Neural progenitor cell (in vitro differentiated cells): ENCODE measurements at regions not wholly inside any gene's neighbourhood (a gene's known extent, or its start where the extent isn't known, plus 50 kb on each side); places are given as distances from the start of the nearest gene placed in this dataset.

Source experiments
- DNase-seq: peaks from one replicate; pipeline ENCODE4 v3.0.0-alpha.2; 2016; ENCODE audit warnings: low spot score
- H2AFZ ChIP-seq: fragments of 200-600 bp; sonication (generic); replicated peaks from 2 replicates; pipeline ENCODE4 v1.6.1; 2016; ENCODE audit warnings: antibody characterized with exemption
- H3F3A ChIP-seq: fragments of 200-600 bp; sonication (generic); 2 replicates; pipeline ENCODE4 v1.6.1; 2016; ENCODE audit warnings: antibody characterized with exemption, low read depth
- H3K27ac ChIP-seq: fragments of 200-600 bp; sonication (generic); 2 replicates; pipeline ENCODE4 v1.5.1; 2016; ENCODE audit warnings: mild to moderate bottlenecking
- H3K27me3 ChIP-seq: fragments of 200-600 bp; sonication (generic); 2 replicates; pipeline ENCODE4 v1.6.1; 2016; ENCODE audit warnings: mild to moderate bottlenecking, moderate library complexity
- H3K36me3 ChIP-seq: fragments of 200-600 bp; sonication (generic); 2 replicates; pipeline ENCODE4 v1.5.1; 2016
- H3K4me1 ChIP-seq: fragments of 200-600 bp; sonication (generic); 2 replicates; pipeline ENCODE4 v1.6.1; 2016; ENCODE audit warnings: mixed run types
- H3K4me2 ChIP-seq: fragments of 200-600 bp; sonication (generic); 2 replicates; pipeline ENCODE4 v1.6.1; 2016
- H3K4me3 ChIP-seq: fragments of 200-600 bp; sonication (generic); 2 replicates; pipeline ENCODE4 v1.5.1; 2016
- H3K79me2 ChIP-seq: fragments of 200-600 bp; sonication (generic); 2 replicates; pipeline ENCODE4 v1.6.1; 2016; ENCODE audit warnings: low read depth
- H3K9ac ChIP-seq: fragments of 200-600 bp; sonication (generic); 2 replicates; pipeline ENCODE4 v1.6.1; 2016
- H3K9me3 ChIP-seq: fragments of 200-600 bp; sonication (generic); 2 replicates; pipeline ENCODE4 v1.5.1; 2016; ENCODE audit warnings: low read depth
- H4K20me1 ChIP-seq: fragments of 200-600 bp; sonication (generic); 2 replicates; pipeline ENCODE4 v1.6.1; 2016; ENCODE audit warnings: low read depth
- H3K27ac Mint-ChIP-seq: 3 replicates; pipeline ENCODE4 v1.8.0; 2021; ENCODE audit warnings: mixed read lengths
- H3K27me3 Mint-ChIP-seq: 2 replicates; pipeline ENCODE4 v1.8.0; 2022; ENCODE audit warnings: low read depth, mild to moderate bottlenecking, inconsistent platforms, moderate library complexity, mixed read lengths; ENCODE audit not compliant: insufficient read depth
- H3K36me3 Mint-ChIP-seq: 3 replicates; pipeline ENCODE4 v1.8.0; 2021; ENCODE audit warnings: mixed read lengths
- H3K4me1 Mint-ChIP-seq: 3 replicates; pipeline ENCODE4 v1.8.0; 2021; ENCODE audit warnings: mixed read lengths
- H3K4me3 Mint-ChIP-seq: 3 replicates; pipeline ENCODE4 v1.8.0; 2021; ENCODE audit warnings: mild to moderate bottlenecking, moderate library complexity, mixed read lengths
- H3K9me3 Mint-ChIP-seq: 3 replicates; pipeline ENCODE4 v1.8.0; 2020; ENCODE audit warnings: mixed read lengths
- EZH2 ChIP-seq: fragments of 200-600 bp; sonication (generic); IDR thresholded peaks from 2 replicates; pipeline ENCODE4 v1.6.1; 2017; ENCODE audit warnings: antibody characterized with exemption, mild to moderate bottlenecking, moderate library complexity
- EZH2phosphoT487 ChIP-seq: fragments of 200-600 bp; sonication (generic); IDR thresholded peaks from 2 replicates; pipeline ENCODE4 v1.6.1; 2017; ENCODE audit warnings: antibody characterized with exemption
- TF ChIP-seq, protein P1 (sequence below): fragments of 200-600 bp; sonication (generic); IDR thresholded peaks from 2 replicates; pipeline ENCODE4 v1.5.1; 2017; ENCODE audit warnings: antibody characterized with exemption, mild to moderate bottlenecking

DNA sequence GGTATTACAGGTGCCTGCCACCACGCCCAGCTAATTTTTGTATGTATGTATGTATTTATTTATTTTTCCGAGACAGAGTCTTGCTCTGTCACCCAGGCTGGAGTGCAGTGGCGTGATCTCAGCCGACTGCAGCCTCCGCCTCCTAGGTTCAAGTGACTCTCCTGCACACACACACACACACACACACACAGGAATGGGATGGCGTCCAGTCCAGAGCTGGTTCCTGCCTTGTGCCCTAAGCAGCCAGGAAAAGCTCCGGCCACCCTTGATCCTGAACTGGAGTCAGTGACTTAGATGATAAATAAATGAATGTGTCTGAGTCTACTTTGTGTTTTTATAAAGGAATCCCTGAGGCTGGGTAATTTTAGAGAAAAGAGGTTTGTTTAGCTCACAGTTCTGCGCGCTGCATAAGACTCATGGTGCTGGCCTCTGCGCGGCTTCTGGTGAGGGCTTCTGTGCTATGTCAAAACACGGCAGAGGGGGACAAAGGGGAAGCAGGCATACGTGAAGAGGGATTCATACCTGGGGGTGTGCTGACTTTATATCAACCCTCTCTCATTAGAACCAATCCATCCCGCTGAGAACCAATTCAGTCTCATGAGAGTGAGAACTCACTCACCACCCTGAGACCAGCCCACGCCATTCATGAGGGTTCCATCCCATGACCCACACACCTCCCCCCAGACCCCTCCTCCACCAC, 59.7 kb upstream of the PHLPP1 start:
- Histone ChIP-seq H3F3A (no peaks in the 10 kb centered on the region), H3K27me3 (no peaks in the 10 kb centered on the region), H3K79me2 (no peaks in the 10 kb centered on the region), H3K9ac (no peak overlapping the region), H3K9me3 (no peaks in the 10 kb centered on the region), H2AFZ (no peak overlapping the region), H3K27ac (no peak overlapping the region), H3K36me3 (no peaks in the 10 kb centered on the region), H3K4me1 (no peaks in the 10 kb centered on the region), H3K4me3 (no peak overlapping the region), H3K4me2 (no peak overlapping the region), H4K20me1 (no peaks in the 10 kb centered on the region)
- Mint-ChIP-seq H3K4me3 (no peak overlapping the region), H3K9me3 (no peaks in the 10 kb centered on the region), H3K4me1 (peaks cover 12% of the 10 kb centered on the region), H3K36me3 (no peaks in the 10 kb centered on the region), H3K27me3 (peaks cover 3% of the 10 kb centered on the region), H3K27ac (peak overlapping the region; percentile 76)
- DNase-seq, result no peak
- TF ChIP-seq EZH2, result no peak
- TF ChIP-seq, protein P1, sequence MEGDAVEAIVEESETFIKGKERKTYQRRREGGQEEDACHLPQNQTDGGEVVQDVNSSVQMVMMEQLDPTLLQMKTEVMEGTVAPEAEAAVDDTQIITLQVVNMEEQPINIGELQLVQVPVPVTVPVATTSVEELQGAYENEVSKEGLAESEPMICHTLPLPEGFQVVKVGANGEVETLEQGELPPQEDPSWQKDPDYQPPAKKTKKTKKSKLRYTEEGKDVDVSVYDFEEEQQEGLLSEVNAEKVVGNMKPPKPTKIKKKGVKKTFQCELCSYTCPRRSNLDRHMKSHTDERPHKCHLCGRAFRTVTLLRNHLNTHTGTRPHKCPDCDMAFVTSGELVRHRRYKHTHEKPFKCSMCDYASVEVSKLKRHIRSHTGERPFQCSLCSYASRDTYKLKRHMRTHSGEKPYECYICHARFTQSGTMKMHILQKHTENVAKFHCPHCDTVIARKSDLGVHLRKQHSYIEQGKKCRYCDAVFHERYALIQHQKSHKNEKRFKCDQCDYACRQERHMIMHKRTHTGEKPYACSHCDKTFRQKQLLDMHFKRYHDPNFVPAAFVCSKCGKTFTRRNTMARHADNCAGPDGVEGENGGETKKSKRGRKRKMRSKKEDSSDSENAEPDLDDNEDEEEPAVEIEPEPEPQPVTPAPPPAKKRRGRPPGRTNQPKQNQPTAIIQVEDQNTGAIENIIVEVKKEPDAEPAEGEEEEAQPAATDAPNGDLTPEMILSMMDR, result no peak
- no peak for TF ChIP-seq EZH2phosphoT487

DNA sequence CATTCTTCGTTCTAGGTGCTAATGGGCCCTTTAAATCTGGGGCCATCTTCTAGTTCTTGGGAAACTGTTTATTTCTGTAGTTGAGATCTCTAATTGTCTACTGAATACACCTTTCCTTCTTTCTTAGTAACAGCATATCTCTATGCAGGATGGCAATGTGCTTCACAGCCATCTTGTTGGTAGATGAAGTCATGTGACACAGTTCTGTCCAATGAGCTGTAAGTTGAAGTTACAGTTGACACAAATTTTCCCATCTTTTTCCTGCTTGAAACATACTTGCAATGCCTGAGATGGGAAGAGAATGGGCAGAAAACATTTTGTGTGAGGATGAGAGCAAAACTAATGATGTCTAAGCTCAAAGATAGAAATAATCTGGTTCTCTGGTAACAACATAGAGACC, 57.3 kb upstream of the PHLPP1 start:
- Histone ChIP-seq H3K4me2 (no peak overlapping the region), H3K9ac (no peak overlapping the region), H4K20me1 (no peaks in the 10 kb centered on the region), H3K27ac (no peak overlapping the region), H3K9me3 (no peaks in the 10 kb centered on the region), H3K27me3 (no peaks in the 10 kb centered on the region), H3K36me3 (no peaks in the 10 kb centered on the region), H3K79me2 (no peaks in the 10 kb centered on the region), H2AFZ (no peak overlapping the region), H3K4me3 (no peak overlapping the region), H3F3A (no peaks in the 10 kb centered on the region), H3K4me1 (no peaks in the 10 kb centered on the region)
- Mint-ChIP-seq H3K36me3 (no peaks in the 10 kb centered on the region), H3K4me1 (no peaks in the 10 kb centered on the region), H3K9me3 (no peaks in the 10 kb centered on the region), H3K27me3 (peaks cover 3% of the 10 kb centered on the region), H3K4me3 (no peak overlapping the region), H3K27ac (peak overlapping the region; percentile 6)
- DNase-seq, result no peak
- TF ChIP-seq EZH2, result no peak
- TF ChIP-seq, protein P1, result no peak
- no peak for TF ChIP-seq EZH2phosphoT487

DNA sequence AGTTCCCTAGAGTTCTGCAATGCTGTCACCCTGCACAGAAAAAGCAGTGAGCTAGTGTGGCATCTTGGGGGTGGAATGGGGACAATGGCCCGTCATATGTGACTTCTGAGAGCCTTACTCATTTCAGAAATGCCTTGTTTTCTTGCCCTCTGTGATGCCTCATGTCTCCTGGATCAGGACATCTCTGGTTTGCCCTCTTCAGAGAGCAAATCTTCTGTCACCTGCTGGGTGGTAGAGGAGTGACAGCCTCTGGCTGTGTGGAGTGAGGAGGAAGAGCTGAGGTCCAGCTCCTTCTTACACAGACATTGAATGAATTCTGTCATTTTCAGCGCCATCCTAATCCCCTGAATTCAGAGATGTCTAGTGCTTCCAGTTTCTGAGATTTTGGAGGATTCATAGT, 55.6 kb upstream of the PHLPP1 start:
- Histone ChIP-seq H3K9ac (no peak overlapping the region), H3K9me3 (no peaks in the 10 kb centered on the region), H2AFZ (no peak overlapping the region), H3K27ac (no peak overlapping the region), H3F3A (no peaks in the 10 kb centered on the region), H3K4me2 (no peak overlapping the region), H3K4me3 (no peak overlapping the region), H3K79me2 (no peaks in the 10 kb centered on the region), H3K27me3 (no peaks in the 10 kb centered on the region), H3K36me3 (no peaks in the 10 kb centered on the region), H4K20me1 (no peaks in the 10 kb centered on the region), H3K4me1 (no peaks in the 10 kb centered on the region)
- H3K36me3 Mint-ChIP-seq, result no peaks in the 10 kb centered on the region
- H3K27ac Mint-ChIP-seq, result peak overlapping the region; percentile 88
- H3K9me3 Mint-ChIP-seq, result no peaks in the 10 kb centered on the region
- no peak overlapping the region for H3K4me3 Mint-ChIP-seq
- DNase-seq, result peak; percentile 12
- TF ChIP-seq, protein P1, result peak; percentile 8
- TF ChIP-seq EZH2 (no peak), EZH2phosphoT487 (no peak)
- H3K4me1 Mint-ChIP-seq, result no peaks in the 10 kb centered on the region
- peaks cover 3% of the 10 kb centered on the region for H3K27me3 Mint-ChIP-seq
